SK-N-SH treated with all-trans-retinoic acid at 6 μM for 48 hours (cell line): ENCODE measurements at regions not wholly inside any gene's neighbourhood (a gene's known extent, or its start where the extent isn't known, plus 50 kb on each side); places are given as distances from the start of the nearest gene placed in this dataset.

ENCODE experiments used
- ATAC-seq: fragments of 200-7000 bp; cut with Tn5 transposase; 3 replicates; pipeline ENCODE4 v1.9.1; 2020; ENCODE audit warnings: mild to moderate bottlenecking, moderate library complexity
- ARNTL ChIP-seq: fragments of 450-650 bp; formaldehyde crosslinking; IDR thresholded peaks from 2 replicates; pipeline ENCODE4 v1.5.0; 2020; ENCODE audit warnings: low read depth, mild to moderate bottlenecking, moderate library complexity, borderline replicate concordance
- BACH2 ChIP-seq: fragments of 250-450 bp; sonication (Bioruptor Pico); IDR thresholded peaks from 2 replicates; pipeline ENCODE4 v1.9.0; 2021; ENCODE audit warnings: mild to moderate bottlenecking, borderline replicate concordance
- CREB5 ChIP-seq: fragments of 250-450 bp; sonication (Bioruptor Pico); IDR thresholded peaks from 2 replicates; pipeline ENCODE4 v1.5.1; 2020; ENCODE audit warnings: low read depth, mild to moderate bottlenecking, moderate library complexity
- CSDC2 ChIP-seq: fragments of 250-450 bp; sonication (Bioruptor Pico); IDR thresholded peaks from 2 replicates; pipeline ENCODE4 v1.5.0; 2020; ENCODE audit warnings: mild to moderate bottlenecking, moderate library complexity
- CSRNP3 ChIP-seq: fragments of 250-450 bp; sonication (Bioruptor Pico); IDR thresholded peaks from 2 replicates; pipeline ENCODE4 v1.5.1; 2021; ENCODE audit warnings: mild to moderate bottlenecking, moderate library complexity
- GLIS3 ChIP-seq: fragments of 250-450 bp; sonication (Bioruptor Pico); IDR thresholded peaks from 2 replicates; pipeline ENCODE4 v1.5.0; 2020; ENCODE audit warnings: mild to moderate bottlenecking, moderate library complexity
- ISL1 ChIP-seq: fragments of 250-450 bp; sonication (Bioruptor Pico); IDR thresholded peaks from 2 replicates; pipeline ENCODE4 v2.1.2; 2022; ENCODE audit warnings: mild to moderate bottlenecking, moderate library complexity
- RARB ChIP-seq: fragments of 250-450 bp; sonication (Bioruptor Pico); IDR thresholded peaks from 2 replicates; pipeline ENCODE4 v1.8.0; 2021; ENCODE audit warnings: mild to moderate bottlenecking, moderate library complexity
- SNAI2 ChIP-seq: fragments of 250-450 bp; sonication (Bioruptor Pico); IDR thresholded peaks from 2 replicates; pipeline ENCODE4 v1.5.0; 2020; ENCODE audit warnings: mild to moderate bottlenecking, moderate library complexity
- TCF4 ChIP-seq: fragments of 250-450 bp; sonication (Bioruptor Pico); IDR thresholded peaks from 2 replicates; pipeline ENCODE4 v1.8.0; 2021; ENCODE audit warnings: mild to moderate bottlenecking, moderate library complexity, borderline replicate concordance
- TOX ChIP-seq: fragments of 250-450 bp; sonication (Bioruptor Pico); IDR thresholded peaks from 2 replicates; pipeline ENCODE4 v1.8.0; 2021; ENCODE audit warnings: mild to moderate bottlenecking, moderate library complexity, borderline replicate concordance
- ZC3H10 ChIP-seq: fragments of 250-450 bp; sonication (Bioruptor Pico); IDR thresholded peaks from 2 replicates; pipeline ENCODE4 v1.5.1; 2021; ENCODE audit warnings: mild to moderate bottlenecking, moderate library complexity
- ZFP3 ChIP-seq: fragments of 250-450 bp; sonication (Bioruptor Pico); IDR thresholded peaks from 2 replicates; pipeline ENCODE4 v1.5.0; 2020; ENCODE audit warnings: mild to moderate bottlenecking, moderate library complexity
- ZFP30 ChIP-seq: fragments of 450-650 bp; formaldehyde crosslinking; IDR thresholded peaks from 2 replicates; pipeline ENCODE4 v1.5.0; 2022; ENCODE audit warnings: mild to moderate bottlenecking, moderate library complexity
- ZNF565 ChIP-seq: fragments of 450-650 bp; formaldehyde crosslinking; conservative IDR thresholded peaks from 2 replicates; pipeline ENCODE4 v1.5.0; 2020; ENCODE audit warnings: low read depth, mild to moderate bottlenecking, moderate library complexity
- ZNF70 ChIP-seq: fragments of 450-650 bp; formaldehyde crosslinking; IDR thresholded peaks from 2 replicates; pipeline ENCODE4 v1.5.0; 2020; ENCODE audit warnings: mild to moderate bottlenecking, moderate library complexity
- ZNF8 ChIP-seq: fragments of 450-650 bp; formaldehyde crosslinking; IDR thresholded peaks from 2 replicates; pipeline ENCODE4 v1.5.0; 2020; ENCODE audit warnings: mild to moderate bottlenecking, moderate library complexity
- TF ChIP-seq, protein P1 (sequence below): fragments of 250-450 bp; sonication (Bioruptor Pico); IDR thresholded peaks from 2 replicates; pipeline ENCODE4 v1.8.0; 2021; ENCODE audit warnings: low read depth, mild to moderate bottlenecking, moderate library complexity, borderline replicate concordance
- TF ChIP-seq, protein P2 (sequence below): fragments of 250-450 bp; sonication (Bioruptor Pico); IDR thresholded peaks from 2 replicates; pipeline ENCODE4 v1.8.0; 2020; ENCODE audit warnings: mild to moderate bottlenecking, moderate library complexity, borderline replicate concordance

DNA sequence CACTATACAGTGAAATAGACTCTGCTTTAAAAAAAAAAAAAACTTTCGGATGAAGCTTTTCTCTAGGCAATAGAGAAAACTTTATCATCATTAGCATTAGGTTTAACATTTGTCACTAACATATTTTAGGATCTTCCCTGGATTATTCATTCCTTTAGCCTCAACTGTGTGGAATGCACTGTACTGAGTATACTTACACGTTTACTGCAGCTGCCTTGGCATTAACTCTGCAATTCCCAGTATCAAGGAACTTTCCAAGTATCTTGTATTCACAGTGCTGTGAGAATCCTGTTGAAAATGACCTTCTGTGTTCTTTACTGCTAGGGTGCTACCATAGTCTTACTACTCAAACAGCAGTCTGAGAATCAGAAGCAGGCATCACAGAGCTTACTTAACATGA lies 328.2 kb upstream of the COL3A1 start:
- no peak for TF ChIP-seq ZC3H10
- TF ChIP-seq TCF4 (CRISPR knock-in tag): no peak
- no peak for TF ChIP-seq CREB5 (CRISPR knock-in tag)
- TF ChIP-seq GLIS3 (CRISPR knock-in tag): no peak
- TF ChIP-seq, protein P1, sequence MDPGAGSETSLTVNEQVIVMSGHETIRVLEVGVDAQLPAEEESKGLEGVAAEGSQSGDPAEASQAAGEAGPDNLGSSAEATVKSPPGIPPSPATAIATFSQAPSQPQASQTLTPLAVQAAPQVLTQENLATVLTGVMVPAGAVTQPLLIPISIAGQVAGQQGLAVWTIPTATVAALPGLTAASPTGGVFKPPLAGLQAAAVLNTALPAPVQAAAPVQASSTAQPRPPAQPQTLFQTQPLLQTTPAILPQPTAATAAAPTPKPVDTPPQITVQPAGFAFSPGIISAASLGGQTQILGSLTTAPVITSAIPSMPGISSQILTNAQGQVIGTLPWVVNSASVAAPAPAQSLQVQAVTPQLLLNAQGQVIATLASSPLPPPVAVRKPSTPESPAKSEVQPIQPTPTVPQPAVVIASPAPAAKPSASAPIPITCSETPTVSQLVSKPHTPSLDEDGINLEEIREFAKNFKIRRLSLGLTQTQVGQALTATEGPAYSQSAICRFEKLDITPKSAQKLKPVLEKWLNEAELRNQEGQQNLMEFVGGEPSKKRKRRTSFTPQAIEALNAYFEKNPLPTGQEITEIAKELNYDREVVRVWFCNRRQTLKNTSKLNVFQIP (CRISPR knock-in tag): no peak
- no peak for TF ChIP-seq ISL1 (CRISPR knock-in tag)
- TF ChIP-seq CSRNP3 (CRISPR knock-in tag): no peak
- no peak for TF ChIP-seq CSDC2 (CRISPR knock-in tag)
- no peak for TF ChIP-seq ARNTL
- no peak for TF ChIP-seq ZFP3
- no peak for TF ChIP-seq RARB (CRISPR knock-in tag)
- no peak for TF ChIP-seq ZNF8 (CRISPR knock-in tag)
- TF ChIP-seq, protein P2, sequence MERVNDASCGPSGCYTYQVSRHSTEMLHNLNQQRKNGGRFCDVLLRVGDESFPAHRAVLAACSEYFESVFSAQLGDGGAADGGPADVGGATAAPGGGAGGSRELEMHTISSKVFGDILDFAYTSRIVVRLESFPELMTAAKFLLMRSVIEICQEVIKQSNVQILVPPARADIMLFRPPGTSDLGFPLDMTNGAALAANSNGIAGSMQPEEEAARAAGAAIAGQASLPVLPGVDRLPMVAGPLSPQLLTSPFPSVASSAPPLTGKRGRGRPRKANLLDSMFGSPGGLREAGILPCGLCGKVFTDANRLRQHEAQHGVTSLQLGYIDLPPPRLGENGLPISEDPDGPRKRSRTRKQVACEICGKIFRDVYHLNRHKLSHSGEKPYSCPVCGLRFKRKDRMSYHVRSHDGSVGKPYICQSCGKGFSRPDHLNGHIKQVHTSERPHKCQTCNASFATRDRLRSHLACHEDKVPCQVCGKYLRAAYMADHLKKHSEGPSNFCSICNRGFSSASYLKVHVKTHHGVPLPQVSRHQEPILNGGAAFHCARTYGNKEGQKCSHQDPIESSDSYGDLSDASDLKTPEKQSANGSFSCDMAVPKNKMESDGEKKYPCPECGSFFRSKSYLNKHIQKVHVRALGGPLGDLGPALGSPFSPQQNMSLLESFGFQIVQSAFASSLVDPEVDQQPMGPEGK (CRISPR knock-in tag): no peak
- ATAC-seq: peak; percentile 93

DNA sequence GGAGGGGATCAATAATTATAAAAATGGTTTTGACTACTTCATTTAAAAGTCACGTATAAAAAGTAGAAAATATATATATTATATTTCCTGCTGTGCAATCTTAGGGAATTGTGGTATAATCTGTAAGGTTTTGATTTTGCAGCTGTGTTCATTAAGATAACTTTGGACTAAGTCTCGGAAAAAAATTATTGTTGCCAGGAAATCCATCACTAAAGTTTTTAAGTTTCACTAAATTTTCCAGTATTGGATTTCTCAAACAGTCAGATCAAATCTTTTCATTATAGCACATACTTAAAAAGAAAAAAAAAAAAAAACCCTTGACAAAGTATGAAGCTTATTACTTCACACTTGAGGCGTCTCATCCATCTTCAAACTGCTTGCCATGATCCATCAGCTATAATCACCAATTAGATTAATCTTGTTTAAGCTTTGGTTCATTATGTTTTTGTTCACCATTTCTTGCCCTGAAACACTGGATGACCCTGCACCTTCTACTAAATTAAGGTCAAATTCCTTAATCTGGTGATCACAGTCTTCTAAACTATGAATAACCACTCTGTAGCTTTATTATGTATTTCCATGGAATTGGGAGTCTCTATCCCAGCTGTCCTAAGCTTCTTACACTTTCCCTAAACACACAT lies 326.6 kb upstream of the COL3A1 start:
- TF ChIP-seq ZC3H10 (no peak), ISL1 (CRISPR knock-in tag) (no peak), BACH2 (CRISPR knock-in tag) (no peak), ZNF70 (CRISPR knock-in tag) (no peak), ZNF565 (CRISPR knock-in tag) (no peak), ZFP30 (CRISPR knock-in tag) (no peak), GLIS3 (CRISPR knock-in tag) (no peak)
- TF ChIP-seq, protein P1 (CRISPR knock-in tag): no peak
- ATAC-seq: no peak

GRCh38 chr2:188659656-188660406 lies 314.3 kb upstream of the COL3A1 start:
- TF ChIP-seq SNAI2 (CRISPR knock-in tag): no peak
- TF ChIP-seq ISL1 (CRISPR knock-in tag): peak; percentile 25; the same call in 1 of the 2 replicates
- ATAC-seq: peak; percentile 65

DNA sequence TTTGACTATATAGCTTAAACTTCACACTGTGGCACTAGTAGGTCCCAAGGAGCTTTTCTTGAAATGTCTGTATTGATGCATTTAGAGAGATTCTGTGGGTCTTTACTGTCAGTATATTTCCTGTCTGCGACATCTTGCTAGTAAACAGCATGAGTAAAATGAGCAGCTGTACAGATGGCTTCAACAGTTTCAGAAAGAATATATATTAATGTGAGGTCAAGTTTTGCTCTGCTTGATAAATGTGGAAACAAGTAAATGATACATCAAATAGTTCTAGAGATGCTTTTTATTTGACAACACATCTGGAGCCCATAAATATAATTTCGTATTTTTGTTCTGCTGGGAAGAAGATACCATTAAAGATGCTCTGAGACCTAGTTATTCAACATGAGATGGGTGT lies 310.9 kb upstream of the COL3A1 start:
- TF ChIP-seq TOX (CRISPR knock-in tag): no peak
- TF ChIP-seq ZNF8 (CRISPR knock-in tag): no peak
- no peak for TF ChIP-seq CREB5 (CRISPR knock-in tag)

More for the DNA sequence above, 310.9 kb upstream of the COL3A1 start:
- ATAC-seq: no peak
